Immature natural killer cell (primary cell): ENCODE measurements at regions not wholly inside any gene's neighbourhood (a gene's known extent, or its start where the extent isn't known, plus 50 kb on each side); places are given as distances from the start of the nearest gene placed in this dataset.
"Not testable (repeated sequence)": the region's sequence is repeated elsewhere in the genome, so short reads cannot be mapped to it uniquely, and the experiment has no call there.

Experiments used
- DNase-seq, 3 donors: peaks; one replicate each; pipeline ENCODE4 v3.0.0; 2022; ENCODE audit warnings: mixed read lengths in 1 of 3
- H3K27ac Mint-ChIP-seq, 6 donors: one replicate each; pipeline ENCODE4 v1.8.0; 2020; ENCODE audit warnings: mixed read lengths in 6 of 6, mild to moderate bottlenecking in 5 of 6, inconsistent platforms in 4 of 6, moderate library complexity in 3 of 6
- H3K27me3 Mint-ChIP-seq, 3 donors: one replicate each; pipeline ENCODE4 v1.8.0; 2020 to 2021; ENCODE audit warnings: low read depth in 3 of 3, mild to moderate bottlenecking in 3 of 3, mixed read lengths in 3 of 3, moderate library complexity in 3 of 3, inconsistent platforms in 1 of 3
- H3K36me3 Mint-ChIP-seq, 3 donors: one replicate each; pipeline ENCODE4 v1.8.0; 2020; ENCODE audit warnings: mixed read lengths in 3 of 3, inconsistent platforms in 2 of 3, mild to moderate bottlenecking in 2 of 3
- H3K4me1 Mint-ChIP-seq, 2 donors: one replicate each; pipeline ENCODE4 v1.8.0; 2020; ENCODE audit warnings: inconsistent platforms in 2 of 2, mild to moderate bottlenecking in 2 of 2, mixed read lengths in 2 of 2, moderate library complexity in 1 of 2
- H3K4me3 Mint-ChIP-seq, 5 donors: one replicate each; pipeline ENCODE4 v1.8.0; 2020; ENCODE audit warnings: mild to moderate bottlenecking in 5 of 5, mixed read lengths in 5 of 5, inconsistent platforms in 3 of 5, moderate library complexity in 3 of 5
- H3K9me3 Mint-ChIP-seq, 6 donors: one replicate each; pipeline ENCODE4 v1.8.0; 2020; ENCODE audit warnings: mild to moderate bottlenecking in 6 of 6, mixed read lengths in 6 of 6, inconsistent platforms in 4 of 6, moderate library complexity in 3 of 6

GRCh38 chr10:80769700-80770160, 232.0 kb downstream of the SH2D4B start:
- H3K4me1 Mint-ChIP-seq: no peaks in the 10 kb centered on the region
- peaks cover 0 to 7% (median 3%) of the 10 kb centered on the region in 3 donors for H3K27me3 Mint-ChIP-seq
- H3K36me3 Mint-ChIP-seq: no peaks in the 10 kb centered on the region
- no peak for DNase-seq
- no peak overlapping the region for H3K27ac Mint-ChIP-seq
- no peak overlapping the region for H3K4me3 Mint-ChIP-seq
- peaks cover 0 to 2% (median 0%) of the 10 kb centered on the region in 6 donors for H3K9me3 Mint-ChIP-seq

- no peak for DNase-seq
- H3K9me3 Mint-ChIP-seq: peaks cover 0 to 2% (median 0%) of the 10 kb centered on the region in 6 donors
- no peaks in the 10 kb centered on the region for H3K4me1 Mint-ChIP-seq
- no peaks in the 10 kb centered on the region for H3K36me3 Mint-ChIP-seq
- H3K27ac Mint-ChIP-seq: no peak overlapping the region
- peaks cover 0 to 7% (median 3%) of the 10 kb centered on the region in 3 donors for H3K27me3 Mint-ChIP-seq
- H3K4me3 Mint-ChIP-seq: no peak overlapping the region
Observed at GRCh38 chr10:80770239-80770638, 232.5 kb downstream of the SH2D4B start.

- Mint-ChIP-seq H3K36me3 (no peaks in the 10 kb centered on the region), H3K27me3 (peaks cover 0 to 7% (median 6%) of the 10 kb centered on the region in 3 donors), H3K4me1 (no peaks in the 10 kb centered on the region), H3K4me3 (no peak overlapping the region), H3K9me3 (peaks cover 0 to 2% (median 0%) of the 10 kb centered on the region in 6 donors), H3K27ac (no peak overlapping the region)
- DNase-seq: no peak
Observed at GRCh38 chr10:80771285-80771684, 233.6 kb downstream of the SH2D4B start.

GRCh38 chr10:80771902-80772555, 234.3 kb downstream of the SH2D4B start:
- Mint-ChIP-seq H3K27ac (no peak overlapping the region), H3K9me3 (peaks cover 0 to 2% (median 0%) of the 10 kb centered on the region in 6 donors), H3K27me3 (peaks cover 0 to 7% (median 6%) of the 10 kb centered on the region in 3 donors), H3K36me3 (no peaks in the 10 kb centered on the region), H3K4me1 (no peaks in the 10 kb centered on the region), H3K4me3 (no peak overlapping the region)
- no peak for DNase-seq

GRCh38 chr10:80772596-80772995, 234.9 kb downstream of the SH2D4B start:
- no peaks in the 10 kb centered on the region for H3K4me1 Mint-ChIP-seq
- H3K27ac Mint-ChIP-seq: no peak overlapping the region
- H3K27me3 Mint-ChIP-seq: peaks cover 0 to 7% (median 6%) of the 10 kb centered on the region in 3 donors
- no peak for DNase-seq
- no peaks in the 10 kb centered on the region for H3K36me3 Mint-ChIP-seq
- H3K9me3 Mint-ChIP-seq: peaks cover 0 to 2% (median 0%) of the 10 kb centered on the region in 6 donors
- no peak overlapping the region for H3K4me3 Mint-ChIP-seq

- no peaks in the 10 kb centered on the region for H3K36me3 Mint-ChIP-seq
- no peak overlapping the region for H3K27ac Mint-ChIP-seq
- no peak for DNase-seq
- peaks cover 0 to 3% (median 0%) of the 10 kb centered on the region in 6 donors for H3K9me3 Mint-ChIP-seq
- H3K27me3 Mint-ChIP-seq: peaks cover 2 to 4% (median 4%) of the 10 kb centered on the region in 3 donors
- H3K4me3 Mint-ChIP-seq: no peak overlapping the region
- H3K4me1 Mint-ChIP-seq: no peaks in the 10 kb centered on the region
Observed at GRCh38 chr10:80784695-80785094, 247.0 kb downstream of the SH2D4B start.

- peaks cover 0 to 3% (median 0%) of the 10 kb centered on the region in 6 donors for H3K9me3 Mint-ChIP-seq
- H3K27me3 Mint-ChIP-seq: peaks cover 2 to 7% (median 4%) of the 10 kb centered on the region in 3 donors
- no peak for DNase-seq
- no peaks in the 10 kb centered on the region for H3K36me3 Mint-ChIP-seq
- no peaks in the 10 kb centered on the region for H3K4me1 Mint-ChIP-seq
- H3K27ac Mint-ChIP-seq: no peak overlapping the region
- no peak overlapping the region for H3K4me3 Mint-ChIP-seq
Observed at GRCh38 chr10:80786322-80786721, 248.6 kb downstream of the SH2D4B start.

- peaks cover 0 to 3% (median 0%) of the 10 kb centered on the region in 6 donors for H3K9me3 Mint-ChIP-seq
- DNase-seq: no peak
- no peaks in the 10 kb centered on the region for H3K4me1 Mint-ChIP-seq
- H3K27me3 Mint-ChIP-seq: peaks cover 4 to 8% (median 5%) of the 10 kb centered on the region in 3 donors
- no peak overlapping the region for H3K4me3 Mint-ChIP-seq
- H3K27ac Mint-ChIP-seq: no peak overlapping the region
- no peaks in the 10 kb centered on the region for H3K36me3 Mint-ChIP-seq
Observed at GRCh38 chr10:80787952-80788351, 250.2 kb downstream of the SH2D4B start.

GRCh38 chr10:80794994-80795393, 257.3 kb downstream of the SH2D4B start:
- no peaks in the 10 kb centered on the region for H3K36me3 Mint-ChIP-seq
- H3K27me3 Mint-ChIP-seq: peaks cover 0 to 6% (median 6%) of the 10 kb centered on the region in 3 donors
- H3K27ac Mint-ChIP-seq: no peak overlapping the region
- DNase-seq: no peak
- no peak overlapping the region for H3K4me3 Mint-ChIP-seq
- H3K4me1 Mint-ChIP-seq: no peaks in the 10 kb centered on the region
- H3K9me3 Mint-ChIP-seq: no peaks in the 10 kb centered on the region

GRCh38 chr10:80805343-80806020, 267.8 kb downstream of the SH2D4B start:
- no peaks in the 10 kb centered on the region for H3K36me3 Mint-ChIP-seq
- H3K9me3 Mint-ChIP-seq: peaks cover 0 to 11% (median 8%) of the 10 kb centered on the region in 6 donors
- H3K27me3 Mint-ChIP-seq: peaks cover 0 to 3% (median 3%) of the 10 kb centered on the region in 3 donors
- no peak for DNase-seq
- no peaks in the 10 kb centered on the region for H3K4me1 Mint-ChIP-seq
- H3K27ac Mint-ChIP-seq: no peak overlapping the region
- H3K4me3 Mint-ChIP-seq: no peak overlapping the region

GRCh38 chr10:80814147-80814652, 276.5 kb downstream of the SH2D4B start:
- no peak for DNase-seq
- peaks cover 0 to 4% (median 0%) of the 10 kb centered on the region in 3 donors for H3K36me3 Mint-ChIP-seq
- peaks cover 0 to 4% (median 2%) of the 10 kb centered on the region in 3 donors for H3K27me3 Mint-ChIP-seq
- no peaks in the 10 kb centered on the region for H3K4me1 Mint-ChIP-seq
- H3K9me3 Mint-ChIP-seq: peaks cover 0 to 18% (median 6%) of the 10 kb centered on the region in 6 donors
- no peak overlapping the region for H3K27ac Mint-ChIP-seq
- no peak overlapping the region for H3K4me3 Mint-ChIP-seq

- peaks cover 8 to 30% (median 14%) of the 10 kb centered on the region in 6 donors for H3K9me3 Mint-ChIP-seq
- no peak overlapping the region for H3K4me3 Mint-ChIP-seq
- peaks cover 0 to 8% (median 4%) of the 10 kb centered on the region in 3 donors for H3K36me3 Mint-ChIP-seq
- H3K27me3 Mint-ChIP-seq: peaks cover 0 to 2% (median 2%) of the 10 kb centered on the region in 3 donors
- no peak for DNase-seq
- no peak overlapping the region for H3K27ac Mint-ChIP-seq
- H3K4me1 Mint-ChIP-seq: no peaks in the 10 kb centered on the region
Observed at GRCh38 chr10:80829151-80829550, 291.4 kb downstream of the SH2D4B start.

- Mint-ChIP-seq H3K4me3 (no peak overlapping the region), H3K27ac (no peak overlapping the region), H3K27me3 (peaks cover 0 to 2% (median 2%) of the 10 kb centered on the region in 3 donors), H3K36me3 (peaks cover 0 to 8% (median 4%) of the 10 kb centered on the region in 3 donors), H3K4me1 (no peaks in the 10 kb centered on the region), H3K9me3 (peaks cover 8 to 31% (median 14%) of the 10 kb centered on the region in 6 donors)
- no peak for DNase-seq
Observed at GRCh38 chr10:80829562-80829961, 291.9 kb downstream of the SH2D4B start.

GRCh38 chr10:80832693-80833092, 295.0 kb downstream of the SH2D4B start:
- not testable (repeated sequence) for H3K4me1 Mint-ChIP-seq, H3K4me3 Mint-ChIP-seq, H3K27me3 Mint-ChIP-seq, H3K36me3 Mint-ChIP-seq, H3K27ac Mint-ChIP-seq, DNase-seq
- peaks cover 9 to 39% (median 14%) of the 10 kb centered on the region in 6 donors for H3K9me3 Mint-ChIP-seq
